Smooth muscle cell of the brain vasculature (primary cell): ENCODE measurements at regions not wholly inside any gene's neighbourhood (a gene's known extent, or its start where the extent isn't known, plus 50 kb on each side); places are given as distances from the start of the nearest gene placed in this dataset.

Experiments
- DNase-seq: peaks from one replicate; pipeline ENCODE4 v3.0.0-alpha.2; 2012; ENCODE audit warnings: low read depth, low spot score

DNA sequence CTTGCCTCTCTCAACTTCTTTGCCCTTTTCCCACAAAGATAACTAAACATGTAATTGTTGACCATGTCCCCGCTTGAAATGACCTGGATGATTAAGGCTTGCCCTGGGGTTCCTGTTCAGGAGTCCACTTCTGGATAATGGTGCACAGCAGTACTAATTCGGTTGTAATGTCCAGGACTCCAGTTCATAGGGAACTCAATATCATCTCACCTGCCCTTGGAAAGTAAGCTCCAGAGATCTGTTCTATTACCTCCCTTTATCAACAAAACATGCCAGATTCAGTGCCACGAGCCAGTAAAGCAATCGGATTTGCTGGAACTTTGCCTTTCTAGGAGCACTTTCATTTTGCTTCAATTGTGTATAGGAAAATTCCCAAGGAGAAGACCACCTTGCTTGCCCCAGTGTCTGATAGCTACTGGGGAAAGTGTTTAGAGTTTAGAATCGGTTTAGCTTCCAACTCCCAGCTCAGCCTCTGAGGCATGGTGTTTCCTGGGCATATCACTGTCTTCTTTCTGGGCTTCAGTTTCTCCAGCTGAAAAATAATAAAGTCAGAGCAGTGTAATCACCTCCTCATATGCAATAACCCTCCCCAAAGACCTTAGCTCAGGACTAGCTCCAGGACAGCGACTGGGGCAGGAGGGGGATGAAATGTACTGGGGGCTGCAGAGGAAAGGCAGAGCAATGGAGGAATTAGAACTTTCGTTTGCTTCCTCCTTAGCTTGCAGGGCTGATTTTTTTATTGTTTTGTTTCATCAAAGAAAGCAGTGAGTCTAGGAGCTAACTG lies 162.6 kb upstream of the CYRIA start:
- DNase-seq = no peak

DNA sequence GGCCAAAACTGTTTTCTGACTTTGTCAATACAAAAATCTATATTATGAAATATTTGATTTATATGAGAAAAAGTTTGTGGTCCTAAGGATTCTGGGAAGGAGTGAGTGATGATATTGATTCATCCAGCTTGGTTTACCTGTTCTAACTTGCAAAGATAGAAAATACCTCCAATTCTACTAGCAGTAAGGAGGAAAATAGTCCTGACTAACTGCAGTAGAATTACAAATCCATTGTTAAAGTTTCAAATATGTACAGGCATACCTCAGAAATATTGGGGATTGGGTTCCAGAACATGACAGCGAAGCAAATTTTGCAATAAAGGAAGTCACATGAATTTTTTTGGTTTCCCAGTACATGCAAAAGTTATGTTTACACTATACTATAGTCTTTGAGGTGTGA lies 158.8 kb upstream of the CYRIA start:
- no peak for DNase-seq

- no peak for DNase-seq
Observed at GRCh38 chr2:16821692-16822091, 156.1 kb upstream of the CYRIA start.

- DNase-seq = no peak
Observed at GRCh38 chr2:16818203-16818556, 152.5 kb upstream of the CYRIA start.

- DNase-seq = no peak
Observed at GRCh38 chr2:16817305-16818202, 151.9 kb upstream of the CYRIA start.

DNA sequence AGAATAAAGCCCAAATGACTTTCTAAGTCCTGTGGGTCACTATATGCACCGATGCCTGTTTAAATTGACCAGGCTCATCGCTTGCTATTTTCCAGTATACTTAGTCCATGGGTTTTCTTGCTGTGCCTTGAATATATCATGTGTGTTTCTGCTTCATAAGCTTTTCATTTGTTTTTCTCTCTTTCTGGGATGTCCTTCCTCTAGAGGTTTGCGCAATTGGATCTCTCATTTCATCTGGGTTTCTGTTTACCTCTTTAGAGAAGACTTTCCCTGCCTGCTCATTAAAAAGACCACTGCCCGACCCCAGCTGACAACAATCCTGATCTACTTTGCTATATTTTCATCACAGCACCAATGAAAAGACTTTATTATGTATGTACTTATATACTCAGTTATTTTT lies 150.9 kb upstream of the CYRIA start:
- DNase-seq = no peak

DNA sequence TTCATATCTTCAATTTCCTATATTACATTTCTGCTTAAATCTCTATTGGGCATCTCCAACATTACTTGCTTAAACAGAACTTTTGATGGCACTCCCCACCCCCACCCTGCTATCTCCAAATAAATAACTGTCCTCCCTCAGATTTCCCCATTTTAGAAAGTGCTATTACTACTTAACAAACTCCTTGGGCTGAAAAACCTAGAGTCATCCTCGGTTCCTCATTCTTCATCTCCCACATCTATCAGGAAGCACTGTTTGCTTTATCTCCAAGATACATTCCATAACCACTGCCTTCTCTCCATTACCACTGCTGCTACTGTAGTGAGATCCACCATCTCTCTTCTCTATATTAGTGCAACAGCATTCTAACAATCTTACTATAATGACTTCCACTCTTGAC lies 150.4 kb upstream of the CYRIA start:
- no peak for DNase-seq

- no peak for DNase-seq
Observed at GRCh38 chr2:16813593-16813992, 148.0 kb upstream of the CYRIA start.

- no peak for DNase-seq
Observed at GRCh38 chr2:16798472-16798871, 132.8 kb upstream of the CYRIA start.

- no peak for DNase-seq
Observed at GRCh38 chr2:16791496-16791895, 125.9 kb upstream of the CYRIA start.

GRCh38 chr2:16785149-16785548 lies 119.5 kb upstream of the CYRIA start:
- DNase-seq = no peak

GRCh38 chr2:16784652-16785051 lies 119.0 kb upstream of the CYRIA start:
- DNase-seq = no peak

DNA sequence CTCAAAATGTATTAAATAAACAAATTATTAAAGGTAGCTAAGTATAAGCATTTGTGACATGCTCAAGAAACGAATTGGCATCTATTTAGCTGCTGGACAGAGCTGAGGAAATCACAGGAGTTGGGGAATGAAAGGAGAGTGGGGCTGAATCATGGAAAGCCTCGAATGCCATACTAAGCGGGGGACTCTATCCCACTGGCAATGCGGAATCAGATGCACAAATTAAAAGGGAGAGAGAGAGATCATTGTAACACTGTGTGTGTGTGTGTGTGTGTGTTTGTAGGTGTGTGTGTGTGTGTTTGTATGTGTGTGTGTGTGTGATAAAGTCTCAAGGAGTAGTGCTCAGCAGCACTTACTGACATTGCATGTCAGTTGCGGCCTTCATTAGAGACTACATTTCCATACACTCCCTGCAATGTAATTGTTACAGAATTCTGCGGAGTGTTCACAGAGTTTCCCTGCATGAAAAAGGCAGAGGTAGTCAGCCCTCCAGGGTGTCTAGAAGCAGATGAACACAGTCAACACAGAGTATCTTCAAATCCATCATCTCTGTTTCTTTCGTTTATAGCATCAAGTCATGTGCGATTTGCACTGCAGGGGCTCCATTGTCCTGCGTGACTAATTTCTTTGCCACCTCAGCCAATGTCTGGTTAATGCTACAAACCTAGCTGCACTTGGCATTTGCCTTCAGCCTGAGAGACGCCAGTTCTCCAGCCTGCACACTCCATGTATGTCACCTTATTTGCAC lies 111.7 kb upstream of the CYRIA start:
- DNase-seq = no peak

DNA sequence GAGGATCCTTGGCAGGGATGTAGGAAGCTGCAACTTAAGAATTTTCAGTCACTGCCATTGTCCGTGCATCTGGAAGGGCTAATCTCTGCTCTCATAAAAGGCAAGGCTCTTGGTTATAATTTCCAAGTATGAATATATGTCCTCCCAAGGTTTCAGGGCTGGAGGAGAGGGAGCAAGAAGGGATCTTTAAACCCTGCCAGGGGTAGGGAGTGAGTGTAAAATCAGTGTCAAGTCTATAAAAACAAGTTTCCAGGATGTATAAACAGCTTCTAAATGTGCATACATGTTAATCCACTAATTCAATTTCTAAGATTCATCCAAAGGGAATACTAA lies 110.2 kb upstream of the CYRIA start:
- no peak for DNase-seq

DNA sequence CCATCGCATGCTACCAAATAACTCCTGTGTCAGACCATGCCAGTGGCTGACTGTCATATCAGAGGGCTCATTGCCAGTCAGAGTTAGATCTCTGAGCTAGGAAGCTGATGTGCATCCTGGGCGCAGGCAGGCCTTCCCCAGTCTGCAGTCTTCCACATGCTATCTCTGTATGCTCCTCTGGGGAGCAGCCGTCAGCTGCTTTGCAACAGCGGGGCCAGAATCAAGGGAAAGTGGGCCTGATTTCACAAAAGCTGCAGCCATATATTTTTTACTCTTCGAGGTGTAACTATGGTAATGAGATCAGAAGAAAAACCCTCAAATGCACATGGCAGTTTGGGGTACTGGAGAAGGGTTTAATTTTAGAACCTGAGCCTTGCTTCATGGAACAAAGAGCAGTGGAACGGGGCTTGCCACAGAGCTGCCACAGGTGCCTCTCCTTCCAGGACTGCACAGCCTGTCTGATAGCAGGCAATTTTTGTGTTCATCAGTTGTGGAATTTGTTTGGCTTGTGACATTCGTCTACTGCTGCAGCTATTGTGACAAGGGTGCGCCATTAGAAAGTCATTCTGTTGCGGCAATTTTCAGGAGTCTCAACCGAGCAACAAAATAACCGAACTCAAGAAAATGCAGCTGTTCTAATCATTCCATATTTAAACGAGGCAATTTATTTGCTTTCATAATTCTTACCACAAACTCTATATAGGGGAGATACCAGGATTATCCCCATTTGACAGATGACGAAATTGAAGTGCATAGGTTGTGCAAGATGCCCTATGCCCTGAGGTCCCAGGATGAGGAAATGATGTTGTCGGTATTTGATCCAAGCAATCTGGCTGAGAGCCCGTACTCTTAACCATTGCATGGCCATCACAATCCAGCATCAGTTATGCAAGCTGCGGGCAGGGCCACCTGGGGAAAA lies 109.6 kb upstream of the CYRIA start:
- DNase-seq = no peak

DNA sequence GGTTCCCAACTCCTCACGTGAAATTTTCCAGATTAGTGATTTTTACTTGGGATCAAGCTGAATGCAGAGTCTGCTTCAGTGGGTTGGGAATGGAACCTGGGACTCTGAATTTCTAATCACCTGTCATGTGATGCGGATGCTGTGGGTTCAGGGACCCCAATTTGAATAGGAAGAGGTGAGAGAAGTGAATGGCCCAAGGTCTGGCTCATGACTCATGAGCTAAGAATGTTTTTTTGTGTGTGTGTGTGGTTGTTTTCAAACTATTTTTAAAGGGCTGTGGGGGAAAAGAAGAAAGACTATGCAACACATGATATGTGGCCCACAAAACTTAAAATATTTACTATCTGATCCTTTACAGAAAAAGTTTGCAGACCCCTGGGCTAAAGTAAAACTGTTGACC lies 108.5 kb upstream of the CYRIA start:
- no peak for DNase-seq

GRCh38 chr2:16773080-16773713 lies 107.6 kb upstream of the CYRIA start:
- DNase-seq = no peak

DNA sequence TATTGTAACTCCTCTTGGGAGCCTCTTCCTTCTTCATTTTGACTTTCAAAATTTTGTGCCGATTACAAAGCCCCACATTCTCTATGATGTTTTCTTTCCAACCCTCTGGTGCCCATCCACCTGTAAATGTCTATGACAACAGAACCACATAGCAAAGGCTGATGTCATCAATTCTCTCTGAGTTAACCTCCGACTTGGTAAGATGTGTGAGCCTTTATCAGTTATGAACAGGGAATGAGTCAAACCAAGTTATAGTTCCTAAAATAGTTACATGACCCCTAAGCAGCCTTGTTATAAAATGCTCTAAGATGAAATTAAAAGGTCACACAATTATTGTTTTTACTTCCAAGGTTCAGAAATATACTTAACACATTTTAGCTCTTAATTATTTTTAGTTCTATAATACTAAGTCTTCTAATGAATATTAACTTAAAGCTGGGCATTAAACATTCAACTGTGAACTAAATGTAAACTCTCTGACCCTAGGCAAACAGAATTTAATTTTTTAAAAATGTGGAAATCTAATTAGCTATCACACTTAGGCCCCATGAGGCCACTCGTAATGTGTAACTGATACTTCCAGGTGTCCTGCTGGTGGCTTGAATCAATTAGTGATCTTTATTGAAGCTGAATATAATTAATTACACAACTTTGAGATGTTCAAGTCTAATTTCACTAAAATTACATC lies 102.3 kb upstream of the CYRIA start:
- DNase-seq = no peak

GRCh38 chr2:16765356-16765755 lies 99.7 kb upstream of the CYRIA start:
- no peak for DNase-seq

GRCh38 chr2:16764487-16764886 lies 98.9 kb upstream of the CYRIA start:
- DNase-seq = no peak
